HG02759 (cell line): ENCODE measurements at regions not wholly inside any gene's neighbourhood (a gene's known extent, or its start where the extent isn't known, plus 50 kb on each side); places are given as distances from the start of the nearest gene placed in this dataset.

Experiments used
- ATAC-seq: cut with Tn5 transposase; IDR thresholded peaks from one replicate; pipeline ENCODE4 v1.9.1; 2021; ENCODE audit warnings: mild to moderate bottlenecking, moderate library complexity; ENCODE audit not compliant: unreplicated experiment

DNA sequence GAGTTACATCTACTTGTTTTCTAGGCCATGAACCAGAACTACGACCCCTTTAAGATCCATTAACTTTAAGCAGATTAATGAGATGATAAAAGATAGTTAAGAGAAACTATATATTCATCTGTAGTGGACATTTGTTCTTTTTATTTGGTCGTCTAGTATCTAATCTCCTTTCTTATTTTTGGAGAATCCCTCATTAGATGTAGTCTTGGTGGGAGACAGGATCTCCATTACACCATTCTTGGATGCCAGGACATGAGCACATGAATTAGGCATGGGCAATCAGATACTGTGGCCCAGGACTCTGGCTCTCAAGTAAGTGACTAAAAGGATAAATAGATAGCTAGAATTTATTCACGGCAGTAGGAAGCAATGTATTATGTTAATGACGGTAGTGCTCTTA lies 245.0 kb downstream of the ATP23 start:
- no peak for ATAC-seq

DNA sequence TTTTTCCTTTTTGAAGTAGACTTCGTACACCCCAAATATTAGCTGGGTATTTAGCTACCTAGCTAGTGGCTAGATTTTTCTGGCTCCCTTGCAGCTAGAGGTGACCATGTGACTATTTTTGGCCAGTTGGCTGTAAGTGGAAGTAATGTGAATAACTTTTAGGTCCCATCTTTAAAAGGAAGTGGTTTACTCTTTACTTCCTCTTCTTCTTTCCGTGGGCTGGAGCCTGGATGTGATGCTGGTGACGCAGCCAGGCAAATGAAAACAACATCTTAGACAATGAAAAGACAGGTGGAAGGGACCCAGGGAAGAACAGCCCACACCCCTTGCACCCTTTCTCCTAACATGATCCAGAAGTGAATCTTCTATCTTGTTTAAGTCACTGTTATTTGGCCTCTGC lies 245.5 kb downstream of the ATP23 start:
- no peak for ATAC-seq

DNA sequence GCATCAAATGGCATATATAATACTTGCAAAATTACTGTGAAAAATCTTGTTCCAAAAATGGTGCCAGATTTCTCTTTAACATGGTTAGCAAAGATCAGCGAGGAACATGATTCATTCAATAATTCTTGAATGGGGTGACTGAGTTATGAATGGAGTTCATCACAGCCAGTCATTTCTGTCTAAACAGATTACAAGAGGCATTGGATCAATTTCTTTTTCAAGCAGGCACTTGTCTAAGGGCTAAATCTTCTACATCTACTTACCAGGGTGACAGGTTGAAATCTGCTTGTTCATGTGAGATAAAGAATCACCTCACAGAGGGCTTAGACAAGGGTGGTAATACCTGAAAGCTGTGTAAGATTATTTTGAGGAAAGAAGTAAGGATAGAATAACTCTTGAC lies 247.7 kb downstream of the ATP23 start:
- ATAC-seq: no peak

- no peak for ATAC-seq
Observed at GRCh38 chr12:58189893-58190292, 248.5 kb downstream of the ATP23 start.

DNA sequence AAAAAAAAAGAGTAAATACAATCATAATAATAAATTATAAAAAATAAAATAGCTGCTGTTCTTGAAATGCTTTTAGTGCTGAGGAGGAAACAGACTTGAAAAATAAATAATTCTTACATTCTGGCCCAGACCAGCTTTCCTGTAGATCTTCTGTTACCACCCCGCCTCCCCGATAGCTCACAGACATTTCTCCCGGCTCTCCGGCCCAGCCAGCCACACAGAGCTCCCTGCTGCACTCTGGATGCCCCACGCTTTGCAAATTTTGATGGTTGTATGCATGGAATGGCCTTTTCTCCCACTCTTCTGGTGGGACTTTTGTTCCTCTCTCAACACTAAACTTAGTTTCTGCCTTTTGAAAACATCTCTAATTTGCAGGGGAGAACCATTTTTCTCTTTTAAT lies 249.3 kb downstream of the ATP23 start:
- ATAC-seq: no peak

DNA sequence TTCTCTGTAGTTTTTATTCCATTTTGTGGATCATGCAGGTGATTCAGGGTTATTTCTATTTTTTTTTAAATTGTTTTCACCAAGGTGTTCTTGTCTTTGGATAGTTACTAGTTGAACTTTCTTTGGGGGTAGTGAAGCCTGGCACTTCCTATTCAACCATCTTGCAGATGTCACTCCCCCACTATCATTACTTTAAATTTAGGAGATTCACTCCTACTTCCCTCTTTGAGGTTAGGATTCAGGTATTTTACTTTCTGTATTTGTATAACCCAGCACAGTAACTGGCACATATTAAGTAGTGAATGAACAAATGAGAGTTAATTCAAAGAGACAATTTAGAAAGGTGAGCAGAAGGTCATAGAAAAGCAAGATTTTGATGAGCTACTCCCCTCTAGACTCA lies 255.6 kb downstream of the ATP23 start:
- no peak for ATAC-seq

DNA sequence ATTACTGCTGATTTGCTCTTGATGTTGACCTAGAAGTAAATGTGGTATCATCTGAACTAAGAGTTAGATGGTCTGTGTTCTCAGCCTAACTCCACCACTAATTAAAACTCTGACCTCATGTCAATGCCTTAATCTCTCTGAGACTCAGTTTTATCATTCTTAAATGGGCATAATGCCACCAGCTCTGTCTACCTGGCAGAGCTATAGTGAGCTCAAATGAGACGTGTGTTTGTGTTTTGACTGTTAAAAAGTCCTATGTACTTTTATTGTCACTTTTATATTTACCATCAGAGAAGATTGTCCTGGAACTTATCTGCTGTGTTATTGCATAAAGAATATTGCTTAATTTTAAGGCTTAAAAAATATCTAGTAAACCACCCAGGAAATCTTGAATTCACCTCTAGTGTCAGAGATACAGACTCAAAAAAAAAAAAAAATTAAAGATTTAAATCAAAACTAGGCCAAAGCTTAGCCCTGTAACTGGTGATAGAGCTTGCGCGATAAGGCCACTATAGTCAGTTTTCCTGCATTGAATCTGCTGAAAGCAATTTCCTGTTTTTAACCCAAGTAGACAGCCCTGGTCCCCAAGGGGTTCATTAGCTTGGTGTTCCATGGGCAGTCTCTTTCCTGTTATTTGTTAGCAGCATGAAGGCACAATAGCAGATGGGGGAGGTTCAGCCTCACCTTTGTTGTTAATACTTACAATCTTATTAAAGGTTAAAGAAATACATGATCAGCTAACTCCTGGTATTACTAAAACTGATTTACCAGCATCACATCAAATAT lies 261.8 kb downstream of the ATP23 start:
- ATAC-seq: no peak

GRCh38 chr12:58204071-58204470 lies 262.7 kb downstream of the ATP23 start:
- ATAC-seq: no peak

GRCh38 chr12:58206876-58207275 lies 265.5 kb downstream of the ATP23 start:
- ATAC-seq: no peak

GRCh38 chr12:58211211-58211610 lies 269.8 kb downstream of the ATP23 start:
- ATAC-seq: no peak

- no peak for ATAC-seq
Observed at GRCh38 chr12:58217130-58217529, 275.8 kb downstream of the ATP23 start.

- ATAC-seq: no peak
Observed at GRCh38 chr12:58224536-58225105, 283.3 kb downstream of the ATP23 start.

GRCh38 chr12:58225203-58225877 lies 284.0 kb downstream of the ATP23 start:
- no peak for ATAC-seq

GRCh38 chr12:58233886-58234285 lies 292.5 kb downstream of the ATP23 start:
- no peak for ATAC-seq

- no peak for ATAC-seq
Observed at GRCh38 chr12:58238411-58238810, 297.0 kb downstream of the ATP23 start.

- no peak for ATAC-seq
Observed at GRCh38 chr12:58241099-58241498, 299.7 kb downstream of the ATP23 start.

GRCh38 chr12:58242796-58243630 lies 301.6 kb downstream of the ATP23 start:
- no peak for ATAC-seq

DNA sequence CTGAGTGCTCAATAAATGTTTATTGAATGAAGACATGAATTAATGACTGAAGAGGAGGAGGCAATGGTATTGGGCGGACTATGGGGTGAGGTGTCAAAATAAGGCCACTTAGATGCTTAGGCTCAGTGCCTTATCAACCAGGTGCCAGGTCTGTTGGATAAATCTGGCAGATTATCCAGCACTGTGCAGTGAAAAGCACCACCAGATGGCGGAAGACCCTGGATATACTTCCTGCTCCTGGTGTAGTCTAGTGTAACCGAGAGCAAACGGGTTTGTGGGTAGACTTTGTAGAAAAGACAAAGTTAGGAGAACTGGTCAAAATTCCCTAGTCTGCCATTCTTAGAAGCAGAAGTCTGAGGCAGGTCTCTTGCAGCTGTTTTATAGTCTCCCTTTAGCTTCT lies 306.3 kb downstream of the ATP23 start:
- ATAC-seq: no peak

DNA sequence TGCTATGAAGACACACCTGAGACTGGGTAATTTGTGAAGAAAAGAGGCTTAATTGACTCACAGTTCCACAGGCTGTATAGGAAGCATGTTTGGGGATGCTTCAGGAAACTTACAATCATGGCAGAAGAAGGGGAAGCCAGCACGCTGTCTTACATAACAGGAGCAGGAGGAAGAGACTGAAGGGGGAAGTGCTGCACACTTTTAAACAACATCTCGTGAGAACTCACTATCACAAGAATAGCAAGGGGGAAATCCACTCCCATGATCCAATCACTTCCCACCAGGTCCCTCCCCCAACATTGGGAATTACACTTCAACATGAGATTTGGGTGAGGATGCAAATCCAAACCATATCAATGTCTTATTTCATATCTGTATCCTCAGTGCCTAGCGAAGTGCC lies 307.2 kb downstream of the ATP23 start:
- no peak for ATAC-seq

GRCh38 chr12:58249610-58250009 lies 308.2 kb downstream of the ATP23 start:
- no peak for ATAC-seq

- no peak for ATAC-seq
Observed at GRCh38 chr12:58250077-58250476, 308.7 kb downstream of the ATP23 start.
